Calu3 (cell line): ENCODE measurements at regions not wholly inside any gene's neighbourhood (a gene's known extent, or its start where the extent isn't known, plus 50 kb on each side); places are given as distances from the start of the nearest gene placed in this dataset.

Experiments used
- BruUV-seq: library from RNA; stranded (reverse); fragments of 400-500 nt; replicated peaks from 2 replicates; lab custom pipeline; 2021; lab: Mats Ljungman, UMichigan
- CTCF ChIA-PET: fragments of 300-600 bp; sonication (Branson Sonifier 250); formaldehyde crosslinking; loops from one replicate; lab custom pipeline; 2022; ENCODE audit warnings: antibody characterized with exemption; lab: Charles Lee
- DNase-seq: peaks from one replicate; pipeline ENCODE4 v3.0.0; 2022
- H3K27ac Mint-ChIP-seq: one replicate; pipeline ENCODE4 v1.8.0; 2022; ENCODE audit warnings: mixed read lengths; ENCODE audit not compliant: unreplicated experiment
- H3K27me3 Mint-ChIP-seq: one replicate; pipeline ENCODE4 v1.8.0; 2022; ENCODE audit warnings: mixed read lengths; ENCODE audit not compliant: unreplicated experiment
- H3K36me3 Mint-ChIP-seq: one replicate; pipeline ENCODE4 v1.8.0; 2022; ENCODE audit warnings: mild to moderate bottlenecking, moderate library complexity, mixed read lengths; ENCODE audit not compliant: insufficient read depth, unreplicated experiment
- H3K4me1 Mint-ChIP-seq: one replicate; pipeline ENCODE4 v1.8.0; 2022; ENCODE audit warnings: mild to moderate bottlenecking, low read depth, mixed read lengths; ENCODE audit not compliant: unreplicated experiment
- H3K4me3 Mint-ChIP-seq: one replicate; pipeline ENCODE4 v1.8.0; 2022; ENCODE audit warnings: mild to moderate bottlenecking, low read depth, moderate library complexity, mixed read lengths; ENCODE audit not compliant: unreplicated experiment
- H3K9me3 Mint-ChIP-seq: one replicate; pipeline ENCODE4 v1.8.0; 2022; ENCODE audit warnings: low read depth, mixed read lengths; ENCODE audit not compliant: unreplicated experiment
- intact Hi-C: fragments of 100-400 bp; cut with micrococcal nuclease; formaldehyde crosslinking; loops from one replicate; pipeline ENCODE4 v1.10.0; 2022; ENCODE audit not compliant: unreplicated experiment
- TF ChIP-seq, protein P1 (sequence below): fragments of 200-600 bp; IDR thresholded peaks from one replicate; pipeline ENCODE4 v1.8.0; 2022; ENCODE audit warnings: antibody characterized with exemption; ENCODE audit not compliant: unreplicated experiment

DNA sequence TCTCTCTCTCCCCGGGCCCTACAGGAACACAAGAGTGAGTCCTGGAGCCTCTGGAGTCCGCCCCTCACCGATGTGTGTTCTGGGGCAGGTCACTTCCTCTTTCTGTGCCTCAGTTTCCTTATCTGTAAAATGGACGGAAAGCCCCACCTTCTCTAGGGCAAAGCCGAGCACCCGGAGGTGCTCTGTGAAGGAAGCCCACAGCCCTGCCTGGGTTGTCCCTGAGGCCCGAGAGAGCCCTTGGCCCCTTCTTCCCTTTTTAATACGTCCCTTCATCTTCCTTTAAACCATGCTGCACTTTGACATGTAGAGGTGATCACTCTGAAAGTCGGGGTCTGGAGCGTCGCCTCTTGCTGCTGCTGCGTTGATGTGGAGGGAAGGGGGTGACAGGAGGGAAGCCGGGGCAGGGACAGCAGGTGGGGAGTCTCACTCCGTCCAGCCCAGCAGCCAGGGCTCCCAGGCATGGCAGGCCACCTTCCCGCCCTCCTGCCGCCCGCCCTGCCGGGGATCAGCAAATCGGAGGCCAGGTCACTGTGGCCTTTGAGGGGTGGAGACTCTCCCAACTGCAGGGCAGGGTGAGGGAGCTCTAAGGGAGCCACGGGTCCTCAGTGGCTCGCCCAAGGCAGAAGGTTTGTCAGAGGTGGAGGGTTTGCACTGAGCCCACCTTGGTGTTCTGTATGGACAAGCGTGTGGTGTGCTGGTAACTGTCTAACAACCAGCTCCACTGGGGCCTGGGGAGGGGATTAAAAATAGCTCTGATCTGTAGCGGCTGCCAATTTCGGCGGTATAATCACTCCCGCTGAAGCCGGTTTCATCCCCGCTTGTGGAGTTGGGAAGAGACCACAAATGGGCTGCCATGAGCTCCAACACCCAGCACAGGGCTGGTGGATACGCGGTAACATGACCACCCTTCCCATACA lies 135.9 kb upstream of the ID2 start:
- H3K27ac Mint-ChIP-seq, result no peak overlapping the region
- DNase-seq, result no peak
- no peaks in the 10 kb centered on the region for H3K27me3 Mint-ChIP-seq
- H3K4me1 Mint-ChIP-seq, result peaks cover 9% of the 10 kb centered on the region
- TF ChIP-seq, protein P1, sequence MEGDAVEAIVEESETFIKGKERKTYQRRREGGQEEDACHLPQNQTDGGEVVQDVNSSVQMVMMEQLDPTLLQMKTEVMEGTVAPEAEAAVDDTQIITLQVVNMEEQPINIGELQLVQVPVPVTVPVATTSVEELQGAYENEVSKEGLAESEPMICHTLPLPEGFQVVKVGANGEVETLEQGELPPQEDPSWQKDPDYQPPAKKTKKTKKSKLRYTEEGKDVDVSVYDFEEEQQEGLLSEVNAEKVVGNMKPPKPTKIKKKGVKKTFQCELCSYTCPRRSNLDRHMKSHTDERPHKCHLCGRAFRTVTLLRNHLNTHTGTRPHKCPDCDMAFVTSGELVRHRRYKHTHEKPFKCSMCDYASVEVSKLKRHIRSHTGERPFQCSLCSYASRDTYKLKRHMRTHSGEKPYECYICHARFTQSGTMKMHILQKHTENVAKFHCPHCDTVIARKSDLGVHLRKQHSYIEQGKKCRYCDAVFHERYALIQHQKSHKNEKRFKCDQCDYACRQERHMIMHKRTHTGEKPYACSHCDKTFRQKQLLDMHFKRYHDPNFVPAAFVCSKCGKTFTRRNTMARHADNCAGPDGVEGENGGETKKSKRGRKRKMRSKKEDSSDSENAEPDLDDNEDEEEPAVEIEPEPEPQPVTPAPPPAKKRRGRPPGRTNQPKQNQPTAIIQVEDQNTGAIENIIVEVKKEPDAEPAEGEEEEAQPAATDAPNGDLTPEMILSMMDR, result no peak
- no peak overlapping the region for H3K4me3 Mint-ChIP-seq
- no TSS peak for BruUV-seq
- intact Hi-C loops, result no loop called here
- no peaks in the 10 kb centered on the region for H3K36me3 Mint-ChIP-seq
- CTCF ChIA-PET, result interaction anchor here (0.6 to 1.2 kb wide), 3 partner anchors 13 to 261 kb away, joined by 3 to 4 read pairs (median 3); no protein-coding TSS in a partner anchor
- no peaks in the 10 kb centered on the region for H3K9me3 Mint-ChIP-seq

- no peak overlapping the region for H3K4me3 Mint-ChIP-seq
- H3K4me1 Mint-ChIP-seq, result peaks cover 7% of the 10 kb centered on the region
- no peaks in the 10 kb centered on the region for H3K9me3 Mint-ChIP-seq
- TF ChIP-seq, protein P1, result no peak
- no peaks in the 10 kb centered on the region for H3K27me3 Mint-ChIP-seq
- CTCF ChIA-PET, result no interaction called here
- H3K36me3 Mint-ChIP-seq, result no peaks in the 10 kb centered on the region
- intact Hi-C loops, result no loop called here
- H3K27ac Mint-ChIP-seq, result no peak overlapping the region
- no TSS peak for BruUV-seq
- no peak for DNase-seq
These were observed 135.1 kb upstream of the ID2 start for GRCh38 chr2:8546612-8547283.

- Mint-ChIP-seq H3K27me3 (no peaks in the 10 kb centered on the region), H3K4me1 (peaks cover 7% of the 10 kb centered on the region), H3K9me3 (no peaks in the 10 kb centered on the region), H3K4me3 (no peak overlapping the region), H3K36me3 (no peaks in the 10 kb centered on the region), H3K27ac (no peak overlapping the region)
- TF ChIP-seq, protein P1, result no peak
- intact Hi-C loops, result no loop called here
- CTCF ChIA-PET, result no interaction called here
- BruUV-seq, result no TSS peak
- no peak for DNase-seq
These were observed 134.4 kb upstream of the ID2 start for GRCh38 chr2:8547284-8548064.

DNA sequence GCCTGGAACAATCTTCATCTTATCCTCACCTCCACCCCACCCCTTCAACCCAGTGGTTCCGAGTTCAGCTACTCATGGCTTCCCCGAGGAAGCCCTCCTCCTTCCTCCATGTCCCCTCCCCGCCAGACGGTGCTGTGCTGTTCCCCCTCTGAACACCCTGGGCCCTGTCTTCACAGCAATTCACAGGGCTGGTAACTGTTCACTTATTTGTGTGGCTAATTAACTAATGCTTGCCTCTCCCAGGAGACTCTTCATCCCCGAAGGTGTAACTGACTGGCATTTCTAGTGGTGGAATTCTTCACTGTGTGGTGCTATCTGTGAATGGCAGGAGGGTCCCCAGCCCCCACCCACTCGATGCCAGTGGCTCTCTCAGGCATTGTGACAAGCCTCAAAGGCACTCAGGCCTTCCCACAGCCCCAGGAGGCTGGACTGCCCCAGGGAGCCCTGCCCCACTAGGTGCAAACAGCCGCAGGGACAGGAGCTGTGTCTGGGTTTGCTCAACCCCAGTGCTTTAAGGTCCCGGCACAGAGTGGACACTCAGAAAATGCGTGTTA lies 133.7 kb upstream of the ID2 start:
- Mint-ChIP-seq H3K4me1 (peaks cover 7% of the 10 kb centered on the region), H3K9me3 (no peaks in the 10 kb centered on the region), H3K27me3 (no peaks in the 10 kb centered on the region), H3K36me3 (no peaks in the 10 kb centered on the region), H3K27ac (no peak overlapping the region), H3K4me3 (no peak overlapping the region)
- DNase-seq, result no peak
- intact Hi-C loops, result no loop called here
- TF ChIP-seq, protein P1, result no peak
- CTCF ChIA-PET, result no interaction called here
- BruUV-seq, result no TSS peak
